ENCODE measurements at regions not wholly inside any gene's neighbourhood (a gene's known extent, or its start where the extent isn't known, plus 50 kb on each side); places are given as distances from the start of the nearest gene placed in this dataset.

DNA sequence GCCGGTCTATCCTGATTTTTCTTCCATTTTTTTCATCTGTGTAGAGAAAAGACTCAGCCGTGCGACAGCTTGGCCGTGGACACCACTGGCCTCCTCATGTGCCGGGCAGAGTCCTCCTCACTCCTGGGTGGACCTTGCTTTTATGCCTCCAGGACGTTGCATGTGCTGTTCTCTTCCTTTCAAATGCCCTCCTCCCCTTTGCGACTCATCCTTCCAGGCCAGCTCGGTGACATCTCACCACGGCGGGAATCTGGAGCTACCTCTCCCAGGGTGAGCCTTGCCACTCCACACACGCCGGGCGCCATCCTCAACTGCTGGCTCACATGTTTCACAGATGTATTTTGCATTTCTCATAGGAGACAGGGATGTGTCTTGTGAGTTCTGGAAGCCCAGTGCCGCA, 198.5 kb upstream of the HDAC4 start:
- H3K9me3 ChIP-seq (ENCODE audit: insufficient read depth, low read depth, low read length): no peaks in the 10 kb centered on the region

DNA sequence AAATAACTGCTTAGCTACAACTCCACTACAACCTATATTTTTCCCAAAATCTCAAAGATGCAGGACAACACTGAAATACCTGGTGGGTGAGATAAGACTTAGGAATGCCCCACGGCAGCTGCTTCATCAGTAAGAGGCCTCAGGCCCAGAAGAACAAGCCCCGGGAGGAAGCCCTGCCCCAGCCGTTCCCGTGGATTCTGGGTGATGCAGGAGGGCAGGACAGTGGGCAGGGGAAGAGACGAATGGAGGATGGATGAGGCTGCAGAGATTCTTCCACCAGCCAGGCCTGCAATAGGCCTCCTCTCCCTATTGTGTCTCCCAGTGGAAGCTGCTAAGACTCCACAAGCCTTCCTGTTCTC, 197.9 kb upstream of the HDAC4 start:
- Histone ChIP-seq H3K4me3 (ENCODE audit: low read length) (no peak overlapping the region), H3K36me3 (ENCODE audit: insufficient read depth, low read length) (no peaks in the 10 kb centered on the region), H3K9ac (ENCODE audit: low read depth, low read length) (no peak overlapping the region), H3K27me3 (ENCODE audit: insufficient read depth, low read length) (no peaks in the 10 kb centered on the region), H3K27ac (ENCODE audit: low read depth, low read length) (no peak overlapping the region), H3K4me1 (ENCODE audit: insufficient read depth, low read length) (peaks cover 4% of the 10 kb centered on the region; the same call in 1 of the 2 replicates), H3K9me3 (ENCODE audit: insufficient read depth, low read depth, low read length) (no peaks in the 10 kb centered on the region)
- WGBS: 86% methylated on average over 5 of the region's 5 CpGs

More for the DNA sequence above, 198.5 kb upstream of the HDAC4 start:
- Histone ChIP-seq H3K27ac (ENCODE audit: low read depth, low read length) (no peak overlapping the region), H3K27me3 (ENCODE audit: insufficient read depth, low read length) (no peaks in the 10 kb centered on the region), H3K4me1 (ENCODE audit: insufficient read depth, low read length) (peaks cover 4% of the 10 kb centered on the region; the same call in 1 of the 2 replicates), H3K36me3 (ENCODE audit: insufficient read depth, low read length) (no peaks in the 10 kb centered on the region), H3K4me3 (ENCODE audit: low read length) (no peak overlapping the region), H3K9ac (ENCODE audit: low read depth, low read length) (no peak overlapping the region)
- 87% methylated on average over 14 of the region's 14 CpGs for WGBS

GRCh38 chr2:239598011-239598731, 197.4 kb upstream of the HDAC4 start:
- Histone ChIP-seq H3K4me3 (ENCODE audit: low read length) (no peak overlapping the region), H3K27me3 (ENCODE audit: insufficient read depth, low read length) (no peaks in the 10 kb centered on the region), H3K27ac (ENCODE audit: low read depth, low read length) (no peak overlapping the region), H3K36me3 (ENCODE audit: insufficient read depth, low read length) (no peaks in the 10 kb centered on the region), H3K9ac (ENCODE audit: low read depth, low read length) (no peak overlapping the region), H3K9me3 (ENCODE audit: insufficient read depth, low read depth, low read length) (no peaks in the 10 kb centered on the region), H3K4me1 (ENCODE audit: insufficient read depth, low read length) (peaks cover 4% of the 10 kb centered on the region; the same call in 1 of the 2 replicates)
- WGBS: 92% methylated on average over 23 of the region's 23 CpGs

DNA sequence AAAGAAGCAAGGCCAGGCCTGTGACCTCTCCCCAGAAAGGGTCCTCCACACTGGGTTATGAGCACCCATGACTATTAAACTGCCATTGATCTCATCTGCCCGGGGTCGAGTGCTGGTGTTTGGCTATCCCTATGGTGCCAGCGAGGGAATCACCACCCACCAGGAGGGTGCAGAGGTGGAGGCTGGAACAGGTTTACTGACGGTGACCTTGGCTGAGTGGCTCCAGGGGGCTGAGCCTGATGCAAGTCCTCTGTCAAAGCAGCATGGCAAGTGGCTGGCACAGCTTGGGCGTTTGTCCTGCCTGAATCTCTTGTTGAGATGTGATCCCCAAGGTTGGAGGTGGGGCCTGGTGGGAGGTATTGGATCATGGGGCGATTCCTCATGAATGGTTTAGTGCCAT, 196.4 kb upstream of the HDAC4 start:
- Histone ChIP-seq H3K27ac (ENCODE audit: low read depth, low read length) (no peak overlapping the region), H3K27me3 (ENCODE audit: insufficient read depth, low read length) (no peaks in the 10 kb centered on the region), H3K9me3 (ENCODE audit: insufficient read depth, low read depth, low read length) (peaks cover 4% of the 10 kb centered on the region; the same call in 1 of the 2 replicates), H3K4me1 (ENCODE audit: insufficient read depth, low read length) (peaks cover 4% of the 10 kb centered on the region; the same call in 1 of the 2 replicates), H3K36me3 (ENCODE audit: insufficient read depth, low read length) (no peaks in the 10 kb centered on the region), H3K9ac (ENCODE audit: low read depth, low read length) (no peak overlapping the region), H3K4me3 (ENCODE audit: low read length) (no peak overlapping the region)
- 90% methylated on average over 6 of the region's 6 CpGs for WGBS

- 86% methylated on average over 11 of the region's 11 CpGs for WGBS
- peaks cover 7% of the 10 kb centered on the region; the same call in 1 of the 2 replicates for H3K9me3 ChIP-seq (ENCODE audit: insufficient read depth, low read depth, low read length)
- no peak overlapping the region for H3K9ac ChIP-seq (ENCODE audit: low read depth, low read length)
- H3K36me3 ChIP-seq (ENCODE audit: insufficient read depth, low read length): no peaks in the 10 kb centered on the region
- H3K27ac ChIP-seq (ENCODE audit: low read depth, low read length): no peak overlapping the region
- H3K27me3 ChIP-seq (ENCODE audit: insufficient read depth, low read length): no peaks in the 10 kb centered on the region
- 0 out of 2 replicates have a peak, but pooled peaks cover 4% of the 10 kb centered on the region for H3K4me1 ChIP-seq (ENCODE audit: insufficient read depth, low read length)
- H3K4me3 ChIP-seq (ENCODE audit: low read length): no peak overlapping the region
These were observed 196.0 kb upstream of the HDAC4 start for GRCh38 chr2:239596792-239597191.

- no peaks in the 10 kb centered on the region for H3K27me3 ChIP-seq (ENCODE audit: insufficient read depth, low read length)
- 89% methylated on average over 4 of the region's 4 CpGs for WGBS
- 0 out of 2 replicates have a peak, but pooled peaks cover 3% of the 10 kb centered on the region for H3K4me1 ChIP-seq (ENCODE audit: insufficient read depth, low read length)
- H3K36me3 ChIP-seq (ENCODE audit: insufficient read depth, low read length): no peaks in the 10 kb centered on the region
- no peak overlapping the region for H3K4me3 ChIP-seq (ENCODE audit: low read length)
- H3K9ac ChIP-seq (ENCODE audit: low read depth, low read length): no peak overlapping the region
- no peak overlapping the region for H3K27ac ChIP-seq (ENCODE audit: low read depth, low read length)
- H3K9me3 ChIP-seq (ENCODE audit: insufficient read depth, low read depth, low read length): peaks cover 8% of the 10 kb centered on the region; the same call in 1 of the 2 replicates
These were observed 195.4 kb upstream of the HDAC4 start for GRCh38 chr2:239596253-239596652.

GRCh38 chr2:239595726-239596125, 194.9 kb upstream of the HDAC4 start:
- Histone ChIP-seq H3K4me1 (ENCODE audit: insufficient read depth, low read length) (no peaks in the 10 kb centered on the region), H3K36me3 (ENCODE audit: insufficient read depth, low read length) (no peaks in the 10 kb centered on the region), H3K4me3 (ENCODE audit: low read length) (no peak overlapping the region), H3K27ac (ENCODE audit: low read depth, low read length) (no peak overlapping the region), H3K27me3 (ENCODE audit: insufficient read depth, low read length) (no peaks in the 10 kb centered on the region), H3K9me3 (ENCODE audit: insufficient read depth, low read depth, low read length) (peaks cover 8% of the 10 kb centered on the region; the same call in 1 of the 2 replicates), H3K9ac (ENCODE audit: low read depth, low read length) (no peak overlapping the region)
- WGBS: 96% methylated on average over 8 of the region's 8 CpGs

DNA sequence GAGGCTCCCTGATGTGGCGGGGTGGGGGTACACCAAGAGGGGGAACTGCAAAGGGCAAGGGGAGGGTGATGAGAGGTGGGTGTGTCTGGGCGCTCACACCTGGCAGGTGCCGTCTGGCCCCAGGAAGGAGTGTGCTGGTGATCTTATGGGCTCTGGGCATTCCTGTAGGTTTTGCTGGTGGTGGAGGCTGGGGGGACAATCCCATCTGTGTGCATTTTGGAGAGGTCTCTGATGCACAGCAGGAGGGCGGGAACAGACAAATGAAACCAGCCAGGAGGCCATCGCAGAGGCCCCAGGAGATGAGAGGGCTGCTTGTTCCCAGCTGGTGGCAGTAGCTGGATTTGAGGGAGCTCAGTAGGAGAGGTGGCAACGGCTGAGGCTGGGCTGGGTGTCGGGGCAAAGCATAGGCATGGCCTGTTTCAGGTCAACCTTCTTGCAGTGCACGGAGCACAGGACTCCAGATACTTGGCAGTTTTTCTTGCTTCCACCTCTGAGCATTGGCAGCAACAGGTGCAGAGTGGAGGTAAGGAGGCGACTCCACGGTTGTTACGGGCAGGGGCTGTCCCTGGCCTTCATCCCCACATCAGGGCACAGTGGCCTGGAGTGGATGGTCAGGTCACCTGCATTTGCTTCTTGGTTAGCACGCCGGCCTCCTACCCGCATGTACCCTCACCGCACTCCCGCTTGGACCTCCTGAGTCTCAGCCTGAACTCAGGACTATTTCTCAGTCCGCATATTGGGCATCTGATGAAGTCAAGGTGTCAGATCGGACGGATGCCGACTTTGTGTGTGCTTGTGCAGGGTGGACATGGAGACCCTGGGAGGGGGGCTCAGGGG, 194.2 kb upstream of the HDAC4 start:
- Histone ChIP-seq H3K27me3 (ENCODE audit: insufficient read depth, low read length) (no peaks in the 10 kb centered on the region), H3K4me3 (ENCODE audit: low read length) (no peak overlapping the region), H3K4me1 (ENCODE audit: insufficient read depth, low read length) (no peaks in the 10 kb centered on the region), H3K9ac (ENCODE audit: low read depth, low read length) (no peak overlapping the region), H3K27ac (ENCODE audit: low read depth, low read length) (no peak overlapping the region), H3K9me3 (ENCODE audit: insufficient read depth, low read depth, low read length) (peaks cover 8% of the 10 kb centered on the region; the same call in 1 of the 2 replicates), H3K36me3 (ENCODE audit: insufficient read depth, low read length) (no peaks in the 10 kb centered on the region)
- 92% methylated on average over 20 of the region's 20 CpGs for WGBS

GRCh38 chr2:239594019-239594771, 193.4 kb upstream of the HDAC4 start:
- H3K27me3 ChIP-seq (ENCODE audit: insufficient read depth, low read length): no peaks in the 10 kb centered on the region
- no peak overlapping the region for H3K4me3 ChIP-seq (ENCODE audit: low read length)
- no peak overlapping the region for H3K27ac ChIP-seq (ENCODE audit: low read depth, low read length)
- H3K4me1 ChIP-seq (ENCODE audit: insufficient read depth, low read length): no peaks in the 10 kb centered on the region
- H3K9ac ChIP-seq (ENCODE audit: low read depth, low read length): no peak overlapping the region
- peaks cover 8% of the 10 kb centered on the region; the same call in 1 of the 2 replicates for H3K9me3 ChIP-seq (ENCODE audit: insufficient read depth, low read depth, low read length)
- 93% methylated on average over 17 of the region's 17 CpGs for WGBS
- H3K36me3 ChIP-seq (ENCODE audit: insufficient read depth, low read length): no peaks in the 10 kb centered on the region

GRCh38 chr2:239593455-239593854, 192.6 kb upstream of the HDAC4 start:
- no peak overlapping the region for H3K4me3 ChIP-seq (ENCODE audit: low read length)
- H3K36me3 ChIP-seq (ENCODE audit: insufficient read depth, low read length): no peaks in the 10 kb centered on the region
- 95% methylated on average over 6 of the region's 6 CpGs for WGBS
- H3K4me1 ChIP-seq (ENCODE audit: insufficient read depth, low read length): no peaks in the 10 kb centered on the region
- H3K27ac ChIP-seq (ENCODE audit: low read depth, low read length): no peak overlapping the region
- no peak overlapping the region for H3K9ac ChIP-seq (ENCODE audit: low read depth, low read length)
- peaks cover 8% of the 10 kb centered on the region; the same call in 1 of the 2 replicates for H3K9me3 ChIP-seq (ENCODE audit: insufficient read depth, low read depth, low read length)
- no peaks in the 10 kb centered on the region for H3K27me3 ChIP-seq (ENCODE audit: insufficient read depth, low read length)

Data from HUES64 (cell line).